Glutamatergic neuron (in vitro differentiated cells): ENCODE measurements at regions not wholly inside any gene's neighbourhood (a gene's known extent, or its start where the extent isn't known, plus 50 kb on each side); places are given as distances from the start of the nearest gene placed in this dataset.

Experiments
- DNase-seq: peaks from one replicate; pipeline ENCODE4 v3.0.0; 2022
- H3K27ac Mint-ChIP-seq: one replicate; pipeline ENCODE4 v1.8.0; 2020; ENCODE audit warnings: mild to moderate bottlenecking, mixed read lengths, inconsistent platforms; ENCODE audit not compliant: unreplicated experiment
- H3K27me3 Mint-ChIP-seq: one replicate; pipeline ENCODE4 v1.8.0; 2020; ENCODE audit warnings: mild to moderate bottlenecking, moderate library complexity, mixed read lengths, inconsistent platforms; ENCODE audit not compliant: unreplicated experiment
- H3K36me3 Mint-ChIP-seq: one replicate; pipeline ENCODE4 v1.8.0; 2020; ENCODE audit warnings: mild to moderate bottlenecking, mixed read lengths, inconsistent platforms; ENCODE audit not compliant: unreplicated experiment
- H3K4me1 Mint-ChIP-seq: one replicate; pipeline ENCODE4 v1.8.0; 2020; ENCODE audit warnings: mild to moderate bottlenecking, low read depth, mixed read lengths, inconsistent platforms; ENCODE audit not compliant: unreplicated experiment
- H3K4me3 Mint-ChIP-seq: one replicate; pipeline ENCODE4 v1.8.0; 2020; ENCODE audit warnings: mild to moderate bottlenecking, mixed read lengths, inconsistent platforms; ENCODE audit not compliant: unreplicated experiment
- H3K9me3 Mint-ChIP-seq: one replicate; pipeline ENCODE4 v1.8.0; 2020; ENCODE audit warnings: mild to moderate bottlenecking, moderate library complexity, mixed read lengths, inconsistent platforms; ENCODE audit not compliant: unreplicated experiment
- TF ChIP-seq, protein P1 (sequence below): fragments of 200-600 bp; sonication (generic); IDR thresholded peaks from one replicate; pipeline ENCODE4 v1.5.0; 2021; ENCODE audit not compliant: partially characterized antibody, unreplicated experiment

- no peak overlapping the region for H3K4me3 Mint-ChIP-seq
- H3K9me3 Mint-ChIP-seq, result peaks cover 2% of the 10 kb centered on the region
- TF ChIP-seq, protein P1, sequence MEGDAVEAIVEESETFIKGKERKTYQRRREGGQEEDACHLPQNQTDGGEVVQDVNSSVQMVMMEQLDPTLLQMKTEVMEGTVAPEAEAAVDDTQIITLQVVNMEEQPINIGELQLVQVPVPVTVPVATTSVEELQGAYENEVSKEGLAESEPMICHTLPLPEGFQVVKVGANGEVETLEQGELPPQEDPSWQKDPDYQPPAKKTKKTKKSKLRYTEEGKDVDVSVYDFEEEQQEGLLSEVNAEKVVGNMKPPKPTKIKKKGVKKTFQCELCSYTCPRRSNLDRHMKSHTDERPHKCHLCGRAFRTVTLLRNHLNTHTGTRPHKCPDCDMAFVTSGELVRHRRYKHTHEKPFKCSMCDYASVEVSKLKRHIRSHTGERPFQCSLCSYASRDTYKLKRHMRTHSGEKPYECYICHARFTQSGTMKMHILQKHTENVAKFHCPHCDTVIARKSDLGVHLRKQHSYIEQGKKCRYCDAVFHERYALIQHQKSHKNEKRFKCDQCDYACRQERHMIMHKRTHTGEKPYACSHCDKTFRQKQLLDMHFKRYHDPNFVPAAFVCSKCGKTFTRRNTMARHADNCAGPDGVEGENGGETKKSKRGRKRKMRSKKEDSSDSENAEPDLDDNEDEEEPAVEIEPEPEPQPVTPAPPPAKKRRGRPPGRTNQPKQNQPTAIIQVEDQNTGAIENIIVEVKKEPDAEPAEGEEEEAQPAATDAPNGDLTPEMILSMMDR, result no peak
- no peak overlapping the region for H3K27ac Mint-ChIP-seq
- no peaks in the 10 kb centered on the region for H3K4me1 Mint-ChIP-seq
- no peaks in the 10 kb centered on the region for H3K27me3 Mint-ChIP-seq
- peaks cover 4% of the 10 kb centered on the region for H3K36me3 Mint-ChIP-seq
- DNase-seq, result no peak
Observed at GRCh38 chr11:42473106-42473505, 838.7 kb upstream of the API5 start.

GRCh38 chr11:42482822-42483221, 829.0 kb upstream of the API5 start:
- DNase-seq, result no peak
- H3K4me3 Mint-ChIP-seq, result no peak overlapping the region
- H3K4me1 Mint-ChIP-seq, result no peaks in the 10 kb centered on the region
- TF ChIP-seq, protein P1, result no peak
- peaks cover 4% of the 10 kb centered on the region for H3K9me3 Mint-ChIP-seq
- H3K36me3 Mint-ChIP-seq, result peaks cover 5% of the 10 kb centered on the region
- H3K27ac Mint-ChIP-seq, result no peak overlapping the region
- H3K27me3 Mint-ChIP-seq, result peaks cover 1% of the 10 kb centered on the region

GRCh38 chr11:42490506-42490905, 821.3 kb upstream of the API5 start:
- H3K27ac Mint-ChIP-seq, result no peak overlapping the region
- H3K9me3 Mint-ChIP-seq, result no peaks in the 10 kb centered on the region
- H3K27me3 Mint-ChIP-seq, result no peaks in the 10 kb centered on the region
- H3K36me3 Mint-ChIP-seq, result no peaks in the 10 kb centered on the region
- no peak for DNase-seq
- no peak overlapping the region for H3K4me3 Mint-ChIP-seq
- no peaks in the 10 kb centered on the region for H3K4me1 Mint-ChIP-seq
- TF ChIP-seq, protein P1, result no peak

DNA sequence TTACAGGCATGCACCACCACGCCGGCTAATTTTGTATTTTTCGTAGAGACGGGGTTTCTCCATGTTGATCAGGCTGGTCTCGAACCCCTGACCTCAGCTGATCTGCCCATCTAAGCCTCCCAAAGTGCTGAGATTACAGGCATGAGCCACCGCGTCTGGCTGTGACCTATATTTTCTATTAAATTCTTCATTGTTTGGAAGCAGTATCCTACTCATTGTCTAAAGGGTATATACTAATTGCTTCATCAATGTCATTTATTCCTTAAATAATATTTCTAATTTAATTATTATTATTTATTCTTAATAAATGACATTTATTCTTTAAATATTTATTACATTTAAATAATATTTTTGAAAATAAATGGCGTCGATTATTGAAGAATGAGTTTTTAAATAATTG, 817.3 kb upstream of the API5 start:
- H3K36me3 Mint-ChIP-seq, result no peaks in the 10 kb centered on the region
- DNase-seq, result no peak
- H3K4me3 Mint-ChIP-seq, result no peak overlapping the region
- H3K27me3 Mint-ChIP-seq, result no peaks in the 10 kb centered on the region
- H3K9me3 Mint-ChIP-seq, result no peaks in the 10 kb centered on the region
- no peak overlapping the region for H3K27ac Mint-ChIP-seq
- TF ChIP-seq, protein P1, result no peak
- H3K4me1 Mint-ChIP-seq, result no peaks in the 10 kb centered on the region

- Mint-ChIP-seq H3K27ac (no peak overlapping the region), H3K4me1 (no peaks in the 10 kb centered on the region), H3K27me3 (peaks cover 3% of the 10 kb centered on the region), H3K9me3 (no peaks in the 10 kb centered on the region), H3K36me3 (no peaks in the 10 kb centered on the region), H3K4me3 (no peak overlapping the region)
- DNase-seq, result no peak
- TF ChIP-seq, protein P1, result no peak
Observed at GRCh38 chr11:42498971-42499370, 812.8 kb upstream of the API5 start.
